GF-D8 (cell line): ENCODE measurements at regions not wholly inside any gene's neighbourhood (a gene's known extent, or its start where the extent isn't known, plus 50 kb on each side); places are given as distances from the start of the nearest gene placed in this dataset.
"Not testable (repeated sequence)": the region's sequence is repeated elsewhere in the genome, so short reads cannot be mapped to it uniquely, and the experiment has no call there.

Experiments
- DNase-seq: peaks from one replicate; lab custom pipeline; 2025; lab: John Stamatoyannopoulos, UW

DNA sequence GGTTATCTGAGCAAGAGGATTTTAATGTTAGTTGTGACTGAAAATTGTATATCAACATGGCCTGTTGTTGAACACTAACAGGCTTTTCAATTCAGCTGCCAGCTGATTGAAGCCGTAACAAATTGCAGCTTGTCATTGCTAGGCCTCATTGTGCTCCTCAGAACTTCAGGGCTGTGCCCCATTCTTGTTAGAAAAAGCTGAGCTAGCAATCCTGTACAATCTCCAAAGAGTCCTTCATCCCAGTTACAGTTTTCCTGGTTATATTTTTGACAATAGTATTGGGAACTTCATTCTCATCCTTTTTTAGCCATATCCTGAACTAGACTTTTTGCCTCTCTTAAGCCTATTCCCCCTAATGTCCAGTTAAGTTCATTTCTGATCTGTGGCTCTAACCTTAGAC is 564.1 kb upstream of the ATXN7L3B start:
- no peak for DNase-seq

DNA sequence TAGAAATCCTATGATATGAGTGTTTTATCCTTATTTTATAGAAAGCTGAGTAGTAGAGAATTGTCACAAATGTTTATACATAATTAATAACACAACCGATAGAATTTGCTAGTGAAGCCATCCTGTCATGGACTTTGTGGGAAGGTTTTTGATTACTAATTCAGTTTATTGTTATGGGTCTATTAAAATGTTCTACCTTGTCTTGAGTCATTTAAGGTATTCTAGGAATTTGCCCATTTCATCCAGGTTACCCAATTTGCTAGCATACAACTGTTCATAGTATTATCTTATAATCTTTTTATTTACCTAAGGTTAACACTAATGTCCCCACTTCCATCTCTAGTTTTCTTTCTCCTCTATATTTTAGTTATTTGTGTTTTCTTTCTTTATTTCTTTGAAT is 553.1 kb upstream of the ATXN7L3B start:
- no peak for DNase-seq

DNA sequence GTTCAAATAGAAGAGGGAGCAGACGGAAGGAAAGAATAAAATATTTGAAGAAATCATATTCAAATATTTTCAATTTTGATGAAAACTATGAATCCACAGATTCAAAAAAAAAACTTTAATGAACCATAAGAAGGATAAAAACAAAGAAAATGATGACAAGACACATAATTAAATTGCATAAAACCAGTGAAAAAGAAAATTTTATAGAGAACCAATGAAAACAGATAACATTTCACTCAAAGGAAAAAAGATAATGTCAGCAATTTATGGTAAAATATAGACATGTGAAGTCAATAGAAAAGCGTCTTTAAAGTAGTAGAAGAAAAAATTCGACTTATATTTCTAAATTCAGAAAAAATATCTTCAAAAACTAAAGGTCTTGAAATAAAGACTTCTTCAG is 546.5 kb upstream of the ATXN7L3B start:
- no peak for DNase-seq

DNA sequence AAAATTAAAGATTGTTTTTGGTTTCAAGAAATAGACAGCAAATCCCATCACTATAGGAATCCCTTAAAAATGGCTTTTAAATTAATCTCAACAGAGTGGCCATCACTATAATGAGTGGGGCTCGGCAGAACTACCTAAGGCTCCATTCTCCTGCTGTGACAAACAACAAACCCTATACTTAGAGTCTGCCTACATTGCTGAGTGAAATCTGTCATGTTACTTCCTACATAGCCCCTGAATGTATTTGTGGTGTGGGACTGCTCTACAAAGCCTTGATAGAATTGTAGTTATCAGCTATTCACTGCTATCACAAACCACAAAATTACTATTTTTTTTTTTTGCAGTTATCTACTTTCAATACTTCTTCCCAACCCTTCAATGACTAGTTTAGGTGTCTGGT is 538.7 kb upstream of the ATXN7L3B start:
- DNase-seq: no peak

DNA sequence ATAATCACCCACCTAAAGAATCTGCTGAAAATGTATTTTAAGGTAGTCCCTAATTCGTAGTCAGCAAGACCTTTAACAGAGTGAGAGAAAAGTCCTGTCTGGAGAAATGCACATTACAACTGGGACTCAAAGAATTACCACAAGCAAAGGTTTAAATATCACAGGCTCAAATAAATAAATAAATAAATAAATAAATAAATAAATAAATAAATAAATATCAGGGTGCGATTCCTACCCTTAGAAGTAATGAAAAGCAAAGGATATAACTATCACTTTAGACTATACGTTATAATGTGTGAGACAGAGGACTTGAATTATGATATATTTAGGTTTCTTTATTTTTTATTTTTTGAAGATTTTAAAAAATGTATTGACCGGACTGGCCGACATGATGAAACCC is 522.5 kb upstream of the ATXN7L3B start:
- no peak for DNase-seq

DNA sequence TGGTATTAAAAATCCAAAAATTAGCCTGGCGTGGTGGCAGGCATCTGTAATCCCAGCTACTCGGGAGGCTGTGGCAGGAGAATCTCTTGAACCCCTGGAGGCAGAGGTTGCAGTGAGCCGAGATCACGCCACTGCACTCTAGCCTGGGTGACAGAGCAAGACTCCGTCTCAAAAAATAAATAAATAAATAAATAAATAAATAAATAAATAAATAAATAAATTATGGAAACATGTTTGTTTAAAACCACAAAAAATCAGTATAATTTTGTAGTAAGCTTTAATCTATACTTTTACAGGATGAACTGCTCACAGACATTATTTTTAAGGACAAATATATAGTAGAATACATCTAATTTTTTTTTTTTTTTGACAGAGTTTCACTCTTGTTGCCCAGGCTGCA is 521.3 kb upstream of the ATXN7L3B start:
- not testable (repeated sequence) for DNase-seq

DNA sequence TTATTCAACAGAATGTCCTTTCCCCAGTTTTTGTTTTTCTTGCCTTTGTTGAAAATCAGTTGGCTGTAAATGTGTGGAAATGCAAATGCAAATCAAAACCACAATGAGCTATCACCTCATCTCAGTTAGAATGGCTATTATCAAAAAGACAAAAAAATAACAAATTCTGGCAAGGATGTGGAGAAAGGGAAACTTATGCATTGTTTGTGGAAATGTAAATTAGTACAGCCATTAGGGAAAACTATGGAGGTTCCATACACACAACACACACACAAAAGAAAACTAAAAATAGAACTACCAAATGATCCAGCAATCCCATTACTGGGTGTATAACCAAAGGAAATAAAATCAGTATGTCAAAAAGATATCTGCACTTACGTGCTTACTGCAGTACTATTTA is 518.8 kb upstream of the ATXN7L3B start:
- DNase-seq: no peak

DNA sequence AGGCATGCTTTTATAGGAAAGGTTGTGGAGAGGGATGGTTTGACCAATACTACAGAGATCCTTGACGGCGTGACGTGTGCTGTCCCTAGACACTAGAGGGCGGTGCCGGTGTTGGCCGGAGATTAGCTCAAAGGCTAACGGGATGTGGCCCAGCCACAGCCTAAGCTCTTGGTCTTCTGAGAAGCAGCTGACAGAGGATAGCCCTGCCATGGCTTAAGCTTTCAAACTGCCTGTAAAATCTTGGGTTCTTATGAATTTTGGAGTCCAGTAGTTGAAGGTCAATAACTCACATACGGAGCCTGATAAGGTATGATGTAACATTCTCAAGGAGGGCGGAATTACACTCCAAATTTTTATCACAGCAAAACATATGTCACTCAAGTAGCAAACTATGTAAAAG is 515.7 kb upstream of the ATXN7L3B start:
- no peak for DNase-seq

DNA sequence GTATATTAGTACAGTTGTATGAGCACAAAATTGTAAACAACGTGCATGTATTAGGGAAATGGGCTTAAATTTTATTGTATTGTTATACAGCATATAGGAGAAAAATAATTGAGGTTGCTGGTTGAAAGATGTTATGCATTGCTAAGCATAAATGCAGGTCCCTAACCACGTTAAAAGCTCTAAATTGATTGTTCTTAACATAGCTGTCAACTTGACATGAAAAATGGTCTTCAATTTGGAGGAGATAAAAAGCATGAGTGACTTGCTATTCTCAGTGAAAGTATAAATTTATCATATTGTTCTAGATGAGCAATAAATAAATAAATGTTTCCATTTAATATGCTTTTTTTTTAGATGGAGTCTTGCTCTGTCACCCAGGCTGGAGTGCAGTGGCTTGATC is 506.6 kb upstream of the ATXN7L3B start:
- no peak for DNase-seq

DNA sequence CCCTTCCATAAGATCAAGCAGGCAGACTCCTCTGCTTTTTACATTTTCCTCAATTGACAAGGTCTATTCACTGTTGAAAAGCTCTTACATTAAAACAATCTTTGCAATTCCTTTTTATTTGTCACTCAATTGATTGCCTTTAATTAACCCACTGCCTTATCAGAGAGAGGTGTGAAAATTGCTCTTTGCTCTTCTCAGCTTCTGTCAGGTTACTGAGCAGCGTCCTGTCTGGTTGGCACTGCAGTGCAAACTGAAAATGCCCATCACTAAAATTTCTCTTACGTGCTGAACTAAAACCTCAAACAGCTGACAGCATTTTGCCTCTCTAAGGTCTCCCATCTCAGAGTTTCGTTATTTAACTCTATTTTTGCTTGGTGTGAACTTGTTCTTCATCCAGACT is 504.1 kb upstream of the ATXN7L3B start:
- DNase-seq: no peak

DNA sequence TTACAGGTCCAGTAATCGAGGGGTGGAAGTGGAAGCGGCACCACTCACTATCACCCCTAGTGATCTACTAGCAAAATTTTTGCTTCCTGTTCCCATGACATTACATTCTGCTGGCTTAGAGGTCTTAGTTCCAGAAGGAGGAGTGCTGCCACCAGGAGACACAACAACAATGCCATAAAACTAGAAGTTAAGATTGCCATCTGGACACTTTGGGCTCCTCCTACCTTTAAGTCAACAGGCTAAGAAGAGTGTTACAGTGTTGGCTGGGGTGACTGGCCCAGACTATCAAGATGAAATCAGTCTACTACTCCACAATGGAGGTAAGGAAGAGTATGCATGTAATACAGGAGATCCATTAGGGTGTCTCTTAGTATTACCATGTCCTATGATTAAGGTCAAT is 498.5 kb upstream of the ATXN7L3B start:
- not testable (repeated sequence) for DNase-seq

DNA sequence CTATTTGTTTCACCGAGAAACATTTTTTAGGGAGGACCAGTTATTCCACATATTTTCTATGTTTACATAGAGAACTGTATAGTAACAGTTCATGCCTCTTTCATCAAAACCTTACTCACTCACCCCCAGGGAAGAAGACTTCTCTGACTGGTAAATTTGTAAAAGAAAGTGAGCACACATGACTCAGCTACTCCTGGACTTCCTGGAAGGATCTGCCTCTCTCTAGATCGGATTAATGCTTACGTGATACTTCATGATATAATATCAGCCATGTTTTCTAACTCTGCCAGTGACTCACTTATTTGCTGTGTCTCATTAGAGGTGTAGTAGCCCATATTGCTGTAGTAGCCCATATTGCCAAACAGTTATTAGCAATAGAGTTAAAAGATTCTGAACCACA is 494.3 kb upstream of the ATXN7L3B start:
- DNase-seq: no peak

DNA sequence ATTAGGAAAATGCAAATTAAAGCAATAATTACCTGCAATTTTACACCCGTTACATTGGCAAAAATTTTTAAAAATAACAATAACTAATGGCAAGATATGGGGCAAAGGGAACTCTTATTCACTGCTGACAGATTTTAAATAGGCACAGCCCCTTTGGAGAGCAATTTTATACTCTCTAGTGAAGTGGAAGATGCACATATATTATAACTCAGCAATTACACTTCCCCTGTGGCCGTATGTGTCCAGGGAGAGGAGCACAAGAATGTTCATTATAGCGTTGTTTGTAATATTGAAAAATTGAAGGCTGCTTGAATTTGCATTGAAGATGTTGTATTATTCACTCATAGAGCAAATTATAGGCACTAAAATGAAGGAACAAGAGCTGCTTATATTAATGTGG is 488.3 kb upstream of the ATXN7L3B start:
- no peak for DNase-seq

DNA sequence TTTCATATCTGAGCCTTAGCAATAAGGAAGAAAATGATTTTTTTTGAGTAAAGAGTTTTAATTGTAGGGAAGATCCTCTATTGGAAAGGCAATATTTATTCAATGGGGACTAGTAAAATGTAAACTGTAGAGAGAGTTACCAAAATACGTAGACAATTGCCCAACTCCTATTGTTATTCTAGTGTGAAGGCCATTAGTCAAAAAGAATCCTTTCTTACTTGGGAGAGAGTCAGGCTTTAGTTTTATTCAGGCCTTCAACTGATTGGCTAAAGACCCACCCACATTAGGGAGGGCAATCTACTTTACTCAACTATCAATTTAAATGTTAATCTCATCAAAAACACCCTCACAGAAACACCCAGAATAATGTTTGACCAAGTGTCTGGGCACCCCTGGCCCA is 485.8 kb upstream of the ATXN7L3B start:
- no peak for DNase-seq

DNA sequence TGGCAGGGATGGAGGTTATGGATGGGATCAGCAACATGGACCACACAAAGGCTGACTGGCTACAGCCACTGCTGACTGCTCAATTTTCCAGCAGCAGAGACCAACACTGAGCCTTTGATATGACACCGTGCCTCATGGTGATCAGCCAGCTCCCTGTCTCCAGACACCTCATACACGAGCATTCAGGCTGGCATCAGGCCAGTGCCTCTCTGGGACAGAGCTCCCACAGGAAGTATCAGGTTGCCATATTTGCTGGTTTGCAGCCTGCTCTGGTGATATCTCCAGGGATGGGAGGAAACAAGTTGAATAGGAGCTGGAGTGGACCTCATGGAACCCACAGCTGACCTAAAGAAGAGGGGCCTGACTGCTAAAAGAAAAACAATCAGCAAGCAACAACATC is 471.2 kb upstream of the ATXN7L3B start:
- no peak for DNase-seq

DNA sequence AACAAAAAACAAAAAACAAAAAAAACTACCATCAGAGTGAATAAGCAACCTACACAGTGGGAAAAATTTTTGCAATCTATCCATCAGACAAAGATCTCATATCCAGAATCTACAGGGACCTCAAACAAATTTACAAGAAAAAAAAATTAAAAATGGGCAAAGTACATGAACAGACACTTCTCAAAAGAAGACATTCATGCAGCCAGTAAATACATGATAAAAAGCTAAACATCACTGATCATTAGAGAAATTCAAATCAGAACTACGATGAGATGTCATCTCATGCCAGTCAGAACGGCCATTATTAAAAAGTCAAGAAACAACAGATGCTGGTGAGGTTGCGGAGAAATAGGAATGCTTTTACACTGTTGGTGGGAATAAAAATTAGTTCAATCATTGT is 466.5 kb upstream of the ATXN7L3B start:
- no peak for DNase-seq

DNA sequence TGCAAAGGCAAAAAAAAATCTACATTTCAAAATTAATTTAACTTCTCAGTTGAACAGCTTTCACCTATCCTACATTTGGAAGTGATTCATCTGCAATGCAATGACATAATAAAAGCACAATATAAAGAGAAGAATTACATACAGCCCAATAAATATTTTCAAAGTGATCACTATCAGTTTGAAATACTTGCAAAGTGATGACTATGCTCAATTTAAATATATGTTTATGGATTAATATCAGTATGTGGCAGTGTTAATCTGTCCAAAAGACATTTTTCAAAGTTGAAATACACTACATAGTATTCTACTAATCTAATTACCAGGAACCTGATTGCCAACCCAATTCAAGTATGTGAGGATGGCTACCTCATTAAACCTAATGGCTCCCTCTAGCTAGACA is 460.7 kb upstream of the ATXN7L3B start:
- DNase-seq: no peak

DNA sequence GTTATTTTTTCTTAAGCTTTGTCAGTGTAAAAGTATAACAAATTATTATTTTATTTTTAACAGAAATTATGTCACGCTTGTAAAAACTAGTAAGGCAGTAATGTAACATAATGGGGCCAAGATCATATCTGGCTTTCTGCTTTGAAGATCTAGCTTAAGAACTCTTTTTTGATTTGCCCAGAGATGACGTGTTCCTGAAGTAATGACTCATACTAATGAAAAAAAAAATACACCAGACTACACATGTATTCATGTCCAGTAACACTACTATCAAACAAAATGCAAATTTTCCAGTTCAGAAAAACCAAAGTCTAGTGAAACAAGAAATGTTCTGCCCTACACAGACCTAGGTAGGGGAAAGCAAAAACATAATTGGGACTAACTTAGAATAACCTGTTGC is 432.2 kb upstream of the ATXN7L3B start:
- no peak for DNase-seq

DNA sequence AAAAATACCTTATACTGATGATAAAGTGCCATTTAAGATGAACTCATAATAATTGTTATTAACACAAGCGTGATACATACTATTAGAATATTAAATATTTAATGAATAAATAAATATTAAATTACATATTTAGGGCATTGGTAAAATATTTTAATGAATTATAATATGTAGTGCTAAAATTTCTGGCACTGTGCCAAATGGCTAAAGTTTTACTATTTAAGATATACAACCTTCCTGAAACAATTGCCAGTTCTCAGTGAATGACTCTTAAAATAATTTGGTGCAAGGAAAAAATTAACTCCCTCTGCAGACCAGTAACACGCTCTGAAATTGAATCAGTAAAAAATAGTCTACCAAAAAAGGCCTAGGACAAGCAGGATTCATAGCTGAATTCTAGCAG is 428.9 kb upstream of the ATXN7L3B start:
- DNase-seq: no peak

DNA sequence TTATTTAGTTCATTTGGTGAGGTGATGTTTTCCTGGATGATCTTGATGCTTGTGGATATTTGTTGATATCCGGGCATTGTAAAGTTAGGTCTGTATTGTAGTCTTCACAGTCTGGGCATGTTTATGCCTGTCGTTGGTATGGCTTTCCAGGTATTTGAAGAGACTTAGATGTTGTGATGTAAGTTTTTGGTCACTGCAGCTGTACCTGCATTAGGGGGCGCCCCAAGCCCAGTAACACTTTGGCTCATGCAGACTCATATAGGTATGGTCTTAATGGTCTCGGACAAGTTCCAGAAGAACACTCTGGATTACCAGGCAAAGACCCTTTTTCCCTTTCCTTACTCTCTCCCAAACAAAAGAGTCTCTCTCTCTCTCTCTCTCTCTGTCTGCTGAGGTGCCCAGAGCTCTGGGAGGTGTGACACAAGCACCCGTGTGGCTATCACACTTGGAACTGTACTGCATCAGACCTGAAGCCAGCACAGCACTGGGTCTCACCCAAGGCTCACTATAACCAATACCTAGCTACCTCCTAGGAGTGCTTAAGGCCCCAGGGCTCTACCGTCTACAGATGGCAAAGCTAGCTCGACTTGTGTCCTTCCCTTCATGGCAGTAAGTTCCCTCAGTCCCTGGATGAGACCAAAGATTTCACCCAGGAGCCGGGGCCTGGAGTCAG is 425.8 kb upstream of the ATXN7L3B start:
- no peak for DNase-seq

DNA sequence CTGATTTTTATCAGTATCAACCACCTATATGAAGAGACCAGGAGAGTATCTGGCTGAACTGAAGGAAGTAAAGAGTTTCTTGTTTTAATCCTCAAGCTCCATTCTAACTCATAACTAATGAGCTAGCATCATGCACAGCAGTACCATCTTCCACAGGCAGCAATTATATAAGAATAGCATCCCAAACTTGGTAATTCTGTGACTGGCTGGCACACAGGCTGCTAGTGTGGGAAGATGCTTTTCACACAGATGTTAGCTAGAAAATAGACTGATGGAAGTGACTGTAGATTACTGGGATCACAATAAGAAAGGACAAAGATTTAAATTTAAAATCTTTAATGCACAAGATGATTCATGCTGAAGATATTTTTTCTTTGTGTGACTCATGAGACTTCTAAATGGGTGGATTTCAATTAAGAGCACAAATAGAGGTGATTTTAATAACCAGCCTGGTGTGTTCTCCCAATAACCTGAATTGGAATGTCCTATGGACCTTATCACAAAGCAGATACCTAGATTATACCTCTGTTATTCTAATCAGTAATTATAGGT is 417.7 kb upstream of the ATXN7L3B start:
- no peak for DNase-seq

DNA sequence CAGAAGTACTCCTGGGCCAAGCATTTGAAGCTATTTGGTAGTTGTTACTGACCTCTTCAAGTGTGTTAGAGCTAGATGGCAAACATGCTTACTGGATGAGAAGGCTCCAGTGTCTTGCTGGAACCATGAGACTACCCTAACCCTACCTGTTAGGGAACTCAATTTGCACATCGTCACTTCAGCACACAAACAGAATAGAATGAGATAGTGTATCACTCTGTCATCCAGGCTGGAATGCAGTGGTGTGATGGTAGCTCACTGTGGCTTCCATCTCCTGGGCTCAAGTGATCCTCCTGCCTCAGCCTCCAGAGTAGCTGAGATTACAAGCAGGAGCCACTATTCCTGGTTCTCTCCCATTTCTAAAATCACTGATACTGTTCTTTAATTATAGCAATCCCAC is 417.0 kb upstream of the ATXN7L3B start:
- no peak for DNase-seq

DNA sequence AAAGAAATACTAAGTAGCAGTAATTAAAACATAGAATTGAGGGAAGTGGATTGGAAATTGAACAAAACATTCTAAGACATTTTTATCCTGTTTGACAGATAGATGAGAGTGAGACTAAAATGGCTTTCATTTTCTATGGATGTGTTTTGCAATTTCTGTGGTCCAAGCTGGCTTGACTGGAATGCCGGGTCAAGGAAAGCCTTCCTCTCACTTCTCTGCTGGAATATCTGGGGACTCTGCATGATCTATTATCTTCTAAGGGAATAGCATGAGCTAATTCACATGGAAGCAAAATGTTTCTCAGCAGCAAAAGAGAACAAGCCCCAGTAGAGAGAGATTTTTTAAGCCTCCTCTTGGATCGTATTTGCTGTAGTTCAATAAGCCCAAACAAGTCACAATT is 407.9 kb upstream of the ATXN7L3B start:
- no peak for DNase-seq

DNA sequence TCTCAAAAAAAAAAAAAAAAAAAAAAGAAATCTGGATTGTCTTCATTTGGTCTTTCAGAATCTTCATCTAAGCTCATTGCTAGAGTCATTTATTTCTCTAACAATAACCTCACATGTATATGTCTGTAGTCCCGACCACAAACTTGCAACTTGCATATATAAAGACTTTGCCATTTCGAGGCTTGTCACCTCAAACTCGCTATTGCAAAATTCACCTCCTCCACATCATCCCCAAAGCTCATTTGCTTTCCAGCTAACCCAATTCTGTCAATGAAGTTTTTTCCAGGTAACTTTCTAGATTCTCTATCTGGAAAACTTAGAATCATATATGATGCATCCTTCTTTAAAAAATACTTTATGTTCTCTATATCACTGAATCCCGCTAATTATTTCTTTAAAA is 393.2 kb upstream of the ATXN7L3B start:
- DNase-seq: no peak

DNA sequence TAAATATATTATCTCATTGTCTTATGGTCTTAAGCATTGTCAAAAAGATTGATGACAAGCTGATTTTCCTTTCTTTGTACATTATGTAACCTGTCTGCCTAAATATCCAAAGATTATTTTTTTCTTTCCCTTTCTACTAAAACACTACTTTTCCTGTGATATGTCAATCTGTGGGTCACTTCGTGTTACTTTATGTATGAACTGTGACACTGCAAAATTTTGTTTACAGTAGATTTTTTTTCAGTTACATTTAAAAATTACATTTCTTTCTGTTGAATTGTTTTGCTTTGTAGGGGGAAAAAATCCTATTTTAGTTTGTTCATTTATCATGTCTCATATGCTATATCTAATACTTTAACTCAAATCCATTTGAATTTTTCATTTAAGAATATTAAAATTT is 392.3 kb upstream of the ATXN7L3B start:
- DNase-seq: no peak
